GM12878 (cell line): ENCODE measurements at regions not wholly inside any gene's neighbourhood (a gene's known extent, or its start where the extent isn't known, plus 50 kb on each side); places are given as distances from the start of the nearest gene placed in this dataset.

Source experiments
- EP300 ChIP-seq, 2 experiments: fragments of 150-350 bp in 1 of 2; IDR thresholded peaks; 2 replicates each; pipeline ENCODE4 v1.6.1; 2011 to 2012; ENCODE audit warnings: low read depth in 2 of 2, low read length in 2 of 2, borderline replicate concordance in 1 of 2, improper control_type of control experiment in 1 of 2, inconsistent platforms in 1 of 2; ENCODE audit not compliant: control insufficient read depth in 1 of 2
- EZH2 ChIP-seq: IDR thresholded peaks from 2 replicates; pipeline ENCODE4 v1.6.1; 2012; ENCODE audit warnings: low read depth, mild to moderate bottlenecking, control low read depth, inconsistent platforms, low read length, borderline replicate concordance; ENCODE audit not compliant: control insufficient read depth
- SMC3 ChIP-seq: IDR thresholded peaks from 2 replicates; pipeline ENCODE4 v1.6.1; 2011; ENCODE audit warnings: low read length, improper control_type of control experiment, borderline replicate concordance
- SP1 ChIP-seq: IDR thresholded peaks from one replicate; pipeline ENCODE4 v1.6.1; 2011; ENCODE audit warnings: low read depth, low read length
- TF ChIP-seq, protein P1 (sequence below), 3 experiments: IDR thresholded peaks in 2 of 3; conservative IDR thresholded peaks in 1 of 3; 2 replicates each; pipeline ENCODE4 v1.5.1; 2011; ENCODE audit warnings: low read depth in 3 of 3, low read length in 3 of 3, mild to moderate bottlenecking in 3 of 3, control low read depth in 2 of 3, moderate library complexity in 2 of 3, inconsistent platforms in 1 of 3, mixed read lengths in 1 of 3; ENCODE audit not compliant: control insufficient read depth in 2 of 3, insufficient read depth in 1 of 3; ENCODE audit errors: extremely low read depth in 1 of 3
- TF ChIP-seq, protein P2 (sequence below): fragments of 450-650 bp; IDR thresholded peaks from 2 replicates; pipeline ENCODE4 v1.6.1; 2014; ENCODE audit warnings: mild to moderate bottlenecking

DNA sequence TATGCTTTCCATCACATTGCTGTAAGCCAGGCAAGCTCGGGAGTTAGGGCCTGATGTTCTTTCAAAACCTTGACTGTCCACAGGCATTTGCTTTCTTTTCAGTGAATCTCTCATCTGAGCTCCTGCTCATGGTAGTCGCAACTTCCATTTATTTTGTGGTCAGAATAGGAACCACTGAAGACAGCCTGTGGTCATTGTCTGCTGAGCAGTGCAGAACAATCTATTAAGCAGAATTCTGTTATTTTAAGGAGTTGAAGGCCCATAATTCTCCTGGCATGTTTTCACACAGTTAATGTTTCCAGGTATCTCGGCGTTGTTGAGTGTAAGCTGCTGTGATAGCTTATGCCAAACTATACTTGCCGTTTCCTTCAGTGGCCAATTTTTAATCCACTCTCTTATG is 491.1 kb upstream of the AKR1E2 start:
- TF ChIP-seq, protein P1, sequence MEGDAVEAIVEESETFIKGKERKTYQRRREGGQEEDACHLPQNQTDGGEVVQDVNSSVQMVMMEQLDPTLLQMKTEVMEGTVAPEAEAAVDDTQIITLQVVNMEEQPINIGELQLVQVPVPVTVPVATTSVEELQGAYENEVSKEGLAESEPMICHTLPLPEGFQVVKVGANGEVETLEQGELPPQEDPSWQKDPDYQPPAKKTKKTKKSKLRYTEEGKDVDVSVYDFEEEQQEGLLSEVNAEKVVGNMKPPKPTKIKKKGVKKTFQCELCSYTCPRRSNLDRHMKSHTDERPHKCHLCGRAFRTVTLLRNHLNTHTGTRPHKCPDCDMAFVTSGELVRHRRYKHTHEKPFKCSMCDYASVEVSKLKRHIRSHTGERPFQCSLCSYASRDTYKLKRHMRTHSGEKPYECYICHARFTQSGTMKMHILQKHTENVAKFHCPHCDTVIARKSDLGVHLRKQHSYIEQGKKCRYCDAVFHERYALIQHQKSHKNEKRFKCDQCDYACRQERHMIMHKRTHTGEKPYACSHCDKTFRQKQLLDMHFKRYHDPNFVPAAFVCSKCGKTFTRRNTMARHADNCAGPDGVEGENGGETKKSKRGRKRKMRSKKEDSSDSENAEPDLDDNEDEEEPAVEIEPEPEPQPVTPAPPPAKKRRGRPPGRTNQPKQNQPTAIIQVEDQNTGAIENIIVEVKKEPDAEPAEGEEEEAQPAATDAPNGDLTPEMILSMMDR (IDR thresholded peaks at IDR 0.05 in 2 of 3, conservative IDR thresholded peaks at IDR 0.05 in 1 of 3; ENCODE audit: control insufficient read depth in 2 of 3, extremely low read depth in 1 of 3, insufficient read depth in 1 of 3, low read depth in 3 of 3, low read length in 3 of 3): no peak
- TF ChIP-seq SP1: no peak
- TF ChIP-seq EZH2: no peak
- no peak for TF ChIP-seq SMC3
- no peak for TF ChIP-seq EP300 (IDR thresholded peaks at IDR 0.05; ENCODE audit: borderline replicate concordance in 1 of 2, control insufficient read depth in 1 of 2, low read depth in 2 of 2, low read length in 2 of 2)
- TF ChIP-seq, protein P2, sequence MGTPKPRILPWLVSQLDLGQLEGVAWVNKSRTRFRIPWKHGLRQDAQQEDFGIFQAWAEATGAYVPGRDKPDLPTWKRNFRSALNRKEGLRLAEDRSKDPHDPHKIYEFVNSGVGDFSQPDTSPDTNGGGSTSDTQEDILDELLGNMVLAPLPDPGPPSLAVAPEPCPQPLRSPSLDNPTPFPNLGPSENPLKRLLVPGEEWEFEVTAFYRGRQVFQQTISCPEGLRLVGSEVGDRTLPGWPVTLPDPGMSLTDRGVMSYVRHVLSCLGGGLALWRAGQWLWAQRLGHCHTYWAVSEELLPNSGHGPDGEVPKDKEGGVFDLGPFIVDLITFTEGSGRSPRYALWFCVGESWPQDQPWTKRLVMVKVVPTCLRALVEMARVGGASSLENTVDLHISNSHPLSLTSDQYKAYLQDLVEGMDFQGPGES: no peak
